GM19467 (cell line): ENCODE measurements at regions not wholly inside any gene's neighbourhood (a gene's known extent, or its start where the extent isn't known, plus 50 kb on each side); places are given as distances from the start of the nearest gene placed in this dataset.
"Not testable (repeated sequence)": the region's sequence is repeated elsewhere in the genome, so short reads cannot be mapped to it uniquely, and the experiment has no call there.

ENCODE experiments used
- ATAC-seq: cut with Tn5 transposase; IDR thresholded peaks from one replicate; pipeline ENCODE4 v1.9.1; 2021; ENCODE audit warnings: mild to moderate bottlenecking, moderate library complexity; ENCODE audit not compliant: unreplicated experiment

DNA sequence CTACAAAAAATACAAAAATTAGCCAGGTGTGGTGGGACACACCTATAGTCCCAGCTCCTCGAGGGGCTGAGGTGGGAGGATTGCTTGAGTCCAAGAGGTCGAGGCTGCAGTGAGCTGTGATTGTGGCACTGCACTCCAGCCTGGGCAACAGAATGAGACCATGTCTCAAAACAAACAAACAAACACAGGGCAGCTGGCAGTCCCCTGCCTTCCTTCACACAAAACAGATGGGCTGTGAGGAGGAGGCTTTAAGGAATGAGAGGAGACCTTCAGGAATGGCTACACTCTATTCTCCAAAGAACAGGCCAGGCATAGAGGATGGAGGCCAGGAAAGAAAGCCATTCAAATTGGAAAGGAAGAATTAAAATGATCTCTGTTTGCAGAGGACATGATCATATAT, 65.6 kb upstream of the MAML3 start:
- no peak for ATAC-seq

DNA sequence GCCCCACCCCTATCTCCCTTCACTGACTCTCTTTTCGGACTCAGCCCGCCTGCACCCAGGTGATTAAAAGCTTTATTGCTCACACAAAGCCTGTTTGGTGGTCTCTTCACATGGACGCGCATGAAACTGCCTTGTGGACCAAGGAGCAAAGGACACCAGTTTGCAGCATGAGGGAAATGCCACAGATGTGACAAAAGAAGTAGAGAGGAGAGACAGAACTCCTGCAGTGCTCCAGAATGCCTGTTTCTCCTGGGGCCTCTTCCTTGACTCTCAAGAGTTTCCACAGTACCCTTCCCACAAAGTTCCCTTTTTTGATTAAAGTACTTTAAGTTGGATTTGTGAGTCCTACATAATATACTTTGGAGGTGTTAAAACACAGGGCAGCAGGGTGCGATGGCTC, 65.1 kb upstream of the MAML3 start:
- ATAC-seq = not testable (repeated sequence)

DNA sequence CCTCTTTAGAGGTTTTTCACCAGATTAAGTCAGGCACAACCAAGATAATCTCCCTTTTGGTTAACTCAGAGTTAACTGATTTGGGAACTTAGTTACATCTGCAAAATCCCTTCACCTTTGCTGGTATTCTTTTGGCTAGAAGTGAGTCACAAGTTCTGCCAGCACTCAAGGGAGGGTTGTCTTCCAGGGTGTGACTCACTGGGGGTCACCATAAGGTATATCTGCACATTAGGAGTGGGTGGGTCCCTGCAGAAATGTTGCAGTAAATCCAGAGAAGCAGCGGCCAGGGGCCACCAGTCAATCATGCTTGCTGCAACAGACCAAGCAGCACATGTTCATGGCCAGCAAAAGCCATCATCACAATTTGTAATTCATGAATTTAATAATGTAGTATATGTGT, 59.8 kb upstream of the MAML3 start:
- no peak for ATAC-seq

DNA sequence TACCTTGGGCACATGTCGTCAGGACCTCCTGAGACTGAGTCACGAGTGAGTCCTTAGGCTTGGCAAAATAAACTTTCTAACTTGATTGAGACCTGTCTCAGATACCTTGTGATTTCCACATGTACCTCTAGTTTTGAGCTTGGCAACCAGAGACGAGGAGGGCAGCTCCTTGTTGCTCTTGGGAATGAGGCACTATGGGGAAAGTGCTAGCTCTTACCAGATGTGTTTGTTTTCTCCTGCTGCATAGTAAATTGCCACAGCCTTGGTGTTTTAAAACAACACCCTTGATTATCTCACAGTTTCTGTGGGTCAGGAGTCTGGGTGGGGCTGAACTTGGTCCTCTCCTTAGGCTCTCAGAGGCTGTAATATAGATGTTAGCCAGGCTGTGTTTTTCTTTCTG, 59.1 kb upstream of the MAML3 start:
- no peak for ATAC-seq

DNA sequence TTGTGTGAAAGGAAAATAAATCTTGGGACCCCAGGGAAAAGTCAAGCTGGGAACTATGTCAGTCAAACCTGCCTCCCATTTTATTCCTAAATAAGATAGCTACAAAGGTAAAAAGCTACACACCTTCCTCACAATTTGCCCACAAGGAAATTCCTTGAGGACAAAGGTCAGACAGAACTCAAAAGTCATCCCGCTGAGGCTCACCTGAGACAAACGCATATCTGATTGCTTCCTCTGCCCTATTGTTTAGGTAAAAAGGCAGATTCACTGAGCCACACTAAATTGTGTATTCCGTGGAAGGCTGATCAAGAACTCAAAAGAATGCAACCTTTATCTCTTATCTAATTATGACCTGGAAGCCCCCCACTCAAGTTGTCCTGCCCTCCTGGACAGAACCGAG, 58.7 kb upstream of the MAML3 start:
- no peak for ATAC-seq

DNA sequence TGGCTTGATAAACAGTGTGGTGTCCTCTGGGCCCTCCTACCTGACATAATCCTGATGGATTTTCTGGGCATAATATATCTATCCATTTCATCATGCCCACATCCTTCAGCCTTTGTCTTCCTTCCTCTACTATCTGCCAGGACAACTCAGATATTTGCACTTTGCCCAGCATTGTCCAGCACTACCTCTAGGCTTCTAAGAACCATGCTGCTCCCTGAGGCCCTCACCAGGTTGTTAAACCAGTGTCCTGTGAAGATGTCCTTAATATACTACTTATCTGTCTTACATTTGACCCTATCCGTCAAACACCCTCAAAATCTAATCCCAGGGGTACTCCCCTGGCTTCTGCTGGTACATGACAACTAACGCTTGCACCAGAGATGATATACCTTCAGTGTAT, 58.2 kb upstream of the MAML3 start:
- no peak for ATAC-seq

DNA sequence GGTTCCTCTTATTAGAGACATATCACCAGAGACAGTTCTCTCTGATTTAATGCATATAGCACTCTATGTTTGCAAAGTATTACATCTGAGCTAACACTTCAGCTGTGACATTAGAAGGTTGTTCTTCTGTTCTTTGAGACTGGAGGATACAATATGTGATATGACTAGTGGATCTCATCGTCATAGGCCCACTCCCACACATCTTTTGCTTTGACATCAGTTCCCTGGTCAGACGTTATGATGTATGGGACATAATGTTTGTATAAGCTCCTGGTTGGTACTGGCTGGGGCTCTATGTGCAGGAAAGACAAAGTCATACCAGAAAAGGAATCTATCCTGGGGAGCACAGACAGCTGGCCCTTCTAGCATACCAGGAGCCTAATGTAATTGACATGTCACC, 57.7 kb upstream of the MAML3 start:
- ATAC-seq = no peak

DNA sequence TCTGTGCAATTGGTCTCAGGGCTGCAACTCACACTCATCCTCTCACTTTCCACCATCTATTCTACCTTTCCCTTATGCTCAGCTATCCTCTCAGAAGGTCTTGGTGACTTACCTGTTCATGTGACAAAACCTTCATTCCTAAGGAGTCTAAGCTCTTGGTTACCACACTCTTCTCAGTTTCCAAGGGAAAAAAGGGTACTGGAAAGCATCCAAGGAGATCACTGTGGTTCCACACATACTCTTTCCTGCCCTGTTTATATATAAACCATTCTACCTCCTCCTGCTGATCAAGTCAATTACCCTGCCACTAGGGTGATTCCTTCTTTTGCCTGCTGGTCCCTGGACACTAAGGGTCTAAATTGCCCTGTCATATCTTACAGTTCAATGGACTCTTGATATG, 57.2 kb upstream of the MAML3 start:
- ATAC-seq = no peak

DNA sequence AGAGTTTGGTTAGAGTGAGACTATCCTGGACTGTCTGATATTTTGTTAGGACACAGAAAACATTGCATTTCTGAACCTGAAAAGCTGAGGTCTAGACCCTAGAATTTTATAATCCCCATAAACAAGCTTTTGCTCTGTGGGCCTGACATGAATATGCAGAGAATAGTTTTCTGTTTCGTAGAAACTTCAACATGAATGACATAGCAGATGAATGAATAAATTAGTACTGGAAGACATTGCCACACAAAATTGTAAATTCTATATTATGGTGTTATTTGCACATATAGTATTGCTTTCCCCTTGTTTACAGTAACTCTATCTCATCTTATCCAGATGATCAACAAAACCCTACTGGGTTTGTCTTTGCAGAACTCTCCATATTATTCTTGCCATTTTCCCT, 54.9 kb upstream of the MAML3 start:
- no peak for ATAC-seq
